H9 (cell line): ENCODE measurements at regions not wholly inside any gene's neighbourhood (a gene's known extent, or its start where the extent isn't known, plus 50 kb on each side); places are given as distances from the start of the nearest gene placed in this dataset.

ENCODE experiments used
- DNase-seq: peaks from one replicate; pipeline ENCODE4 v3.0.0-alpha.2; 2017
- H2AFZ ChIP-seq: one replicate; pipeline ENCODE4 v1.6.1; 2013; ENCODE audit warnings: mild to moderate bottlenecking, low read length, control low read depth, moderate library complexity
- H2AK5ac ChIP-seq: 2 replicates; pipeline ENCODE4 v1.6.1; 2013; ENCODE audit warnings: low read length, control low read depth, mixed read lengths; ENCODE audit not compliant: insufficient read length
- H2BK120ac ChIP-seq: one replicate; pipeline ENCODE4 v1.6.1; 2013; ENCODE audit warnings: low read depth, mild to moderate bottlenecking, low read length, control low read depth, inconsistent platforms; ENCODE audit not compliant: poor library complexity, severe bottlenecking
- H2BK12ac ChIP-seq: 2 replicates; pipeline ENCODE4 v1.6.1; 2013; ENCODE audit warnings: low read length, control low read depth, mixed read lengths, low read depth; ENCODE audit not compliant: insufficient read length
- H2BK15ac ChIP-seq: 2 replicates; pipeline ENCODE4 v1.6.1; 2013; ENCODE audit warnings: low read depth, low read length, control low read depth
- H2BK20ac ChIP-seq: one replicate; pipeline ENCODE4 v1.6.1; 2013; ENCODE audit warnings: low read depth, mild to moderate bottlenecking, low read length, control low read depth, inconsistent platforms; ENCODE audit not compliant: poor library complexity, severe bottlenecking
- H2BK5ac ChIP-seq: 2 replicates; pipeline ENCODE4 v1.6.1; 2013; ENCODE audit warnings: low read length, control low read depth, mixed read lengths; ENCODE audit not compliant: insufficient read length
- H3K14ac ChIP-seq: 2 replicates; pipeline ENCODE4 v1.6.1; 2013; ENCODE audit warnings: low read length, control low read depth; ENCODE audit not compliant: insufficient read depth
- H3K18ac ChIP-seq: 2 replicates; pipeline ENCODE4 v1.6.1; 2013; ENCODE audit warnings: low read depth, mild to moderate bottlenecking, mixed read lengths, low read length, control low read depth; ENCODE audit not compliant: insufficient read length
- H3K23ac ChIP-seq: 2 replicates; pipeline ENCODE4 v1.6.1; 2013; ENCODE audit warnings: low read length, control low read depth, mixed read lengths, low read depth; ENCODE audit not compliant: insufficient read length
- H3K23me2 ChIP-seq: 2 replicates; pipeline ENCODE4 v1.6.1; 2013; ENCODE audit warnings: low read depth, mild to moderate bottlenecking, mixed read lengths, low read length, control low read depth; ENCODE audit not compliant: insufficient read length, poor library complexity, severe bottlenecking
- H3K27ac ChIP-seq: 2 replicates; pipeline ENCODE4 v1.5.1; 2013; ENCODE audit warnings: low read length, control low read depth, mixed read lengths, low read depth; ENCODE audit not compliant: insufficient read length
- H3K27me3 ChIP-seq: 2 replicates; pipeline ENCODE4 v1.6.1; 2013; ENCODE audit warnings: low read length, control low read depth, inconsistent platforms; ENCODE audit not compliant: insufficient read depth
- H3K4ac ChIP-seq: 2 replicates; pipeline ENCODE4 v1.6.1; 2013; ENCODE audit warnings: low read depth, mild to moderate bottlenecking, control low read depth, inconsistent platforms, low read length, moderate library complexity
- H3K4me1 ChIP-seq: 2 replicates; pipeline ENCODE4 v1.6.1; 2013; ENCODE audit warnings: low read length, control low read depth, inconsistent platforms; ENCODE audit not compliant: insufficient read depth
- H3K4me2 ChIP-seq: 2 replicates; pipeline ENCODE4 v1.6.1; 2013; ENCODE audit warnings: low read length, control low read depth, mixed read lengths; ENCODE audit not compliant: insufficient read length, insufficient read depth
- H3K56ac ChIP-seq: 2 replicates; pipeline ENCODE4 v1.6.1; 2013; ENCODE audit warnings: low read depth, mild to moderate bottlenecking, mixed read lengths, low read length, control low read depth; ENCODE audit not compliant: insufficient read length
- H3K79me1 ChIP-seq: 2 replicates; pipeline ENCODE4 v1.6.1; 2013; ENCODE audit warnings: low read depth, mild to moderate bottlenecking, moderate library complexity, low read length, control low read depth, inconsistent platforms; ENCODE audit not compliant: insufficient read depth, poor library complexity, severe bottlenecking
- H3K79me2 ChIP-seq: 2 replicates; pipeline ENCODE4 v1.6.1; 2013; ENCODE audit warnings: low read length, control low read depth, inconsistent platforms; ENCODE audit not compliant: insufficient read depth
- H3K9ac ChIP-seq: 2 replicates; pipeline ENCODE4 v1.6.1; 2013; ENCODE audit warnings: low read length, control low read depth, mixed read lengths; ENCODE audit not compliant: insufficient read length; ENCODE audit errors: extremely low read depth
- H3K9me3 ChIP-seq: one replicate; pipeline ENCODE4 v1.6.1; 2013; ENCODE audit warnings: low read depth, low read length, inconsistent platforms; ENCODE audit not compliant: control insufficient read depth
- H3T11ph ChIP-seq: one replicate; pipeline ENCODE4 v1.6.1; 2013; ENCODE audit warnings: mild to moderate bottlenecking, low read length, control low read depth, inconsistent platforms
- H4K20me1 ChIP-seq: one replicate; pipeline ENCODE4 v1.6.1; 2013; ENCODE audit not compliant: control insufficient read depth, insufficient read length, insufficient read depth
- H4K5ac ChIP-seq: 2 replicates; pipeline ENCODE4 v1.6.1; 2013; ENCODE audit warnings: low read depth, mild to moderate bottlenecking, mixed read lengths, low read length, control low read depth; ENCODE audit not compliant: insufficient read length
- H4K8ac ChIP-seq: replicated peaks from 2 replicates; pipeline ENCODE4 v1.6.1; 2013; ENCODE audit warnings: low read length, control low read depth, mixed read lengths, low read depth; ENCODE audit not compliant: insufficient read length
- H4K91ac ChIP-seq: 2 replicates; pipeline ENCODE4 v1.6.1; 2013; ENCODE audit warnings: low read depth, mild to moderate bottlenecking, moderate library complexity, mixed read lengths, low read length, control low read depth; ENCODE audit not compliant: insufficient read length
- H3K27ac Mint-ChIP-seq, 3 experiments: 2 replicates in 2 of 3; 3 replicates in 1 of 3; pipeline ENCODE4 v1.8.0; 2020 to 2021; ENCODE audit warnings: mixed read lengths in 3 of 3, mild to moderate bottlenecking in 1 of 3, moderate library complexity in 1 of 3
- H3K27me3 Mint-ChIP-seq: 2 replicates; pipeline ENCODE4 v1.8.0; 2021; ENCODE audit warnings: low read depth, mild to moderate bottlenecking, moderate library complexity, mixed read lengths
- H3K36me3 Mint-ChIP-seq, 3 experiments: 2 replicates in 2 of 3; 3 replicates in 1 of 3; pipeline ENCODE4 v1.8.0; 2020 to 2021; ENCODE audit warnings: low read depth in 3 of 3, mixed read lengths in 3 of 3; ENCODE audit not compliant: insufficient read depth in 1 of 3
- H3K4me1 Mint-ChIP-seq, 2 experiments: 2 replicates each; pipeline ENCODE4 v1.8.0; 2020; ENCODE audit warnings: mixed read lengths in 2 of 2
- H3K4me3 Mint-ChIP-seq, 2 experiments: 2 replicates in 1 of 2; 3 replicates in 1 of 2; pipeline ENCODE4 v1.8.0; 2020 to 2021; ENCODE audit warnings: mild to moderate bottlenecking in 2 of 2, mixed read lengths in 2 of 2, moderate library complexity in 1 of 2
- H3K9me3 Mint-ChIP-seq, 2 experiments: 2 replicates in 1 of 2; 3 replicates in 1 of 2; pipeline ENCODE4 v1.8.0; 2020; ENCODE audit warnings: mild to moderate bottlenecking in 2 of 2, mixed read lengths in 2 of 2, moderate library complexity in 1 of 2
- CTCF ChIP-seq: fragments of 200-600 bp; sonication (generic); conservative IDR thresholded peaks from 3 replicates; pipeline ENCODE4 v1.8.0; 2021; ENCODE audit warnings: antibody characterized with exemption, mild to moderate bottlenecking
- WGBS: extraction: QIAGEN DNeasy Blood & Tissue Kit; methylation state at CpG from one replicate; pipeline ENCODE4 v1.1.7; 2013; ENCODE audit warnings: missing lambda C conversion rate, low lambda C conversion rate, mixed read lengths; ENCODE audit not compliant: insufficient read length; ENCODE audit errors: extremely low coverage; 5-methylcytosine and 5-hydroxymethylcytosine counted together

- Mint-ChIP-seq H3K36me3 (0 out of 7 replicates have a peak, but pooled peaks cover 0 to 6% (median 0%) of the 10 kb centered on the region in 3 experiments), H3K4me1 (peaks cover 6 to 7% of the 10 kb centered on the region in 2 experiments), H3K27ac (no peak overlapping the region), H3K9me3 (peaks cover 0 to 6% of the 10 kb centered on the region in 2 experiments; a peak in 1 of 5 replicates), H3K27me3 (peaks cover 3% of the 10 kb centered on the region; the same call in 1 of the 2 replicates), H3K4me3 (no peak overlapping the region)
- H3K27me3 ChIP-seq: 0 out of 2 replicates have a peak, but pooled peaks cover 2% of the 10 kb centered on the region
- no CpG with 5 or more reads among the region's 3 CpGs for WGBS
- no peak overlapping the region for H2BK15ac ChIP-seq
- H3K23ac ChIP-seq: no peak overlapping the region
- no peak overlapping the region for H3T11ph ChIP-seq
- H4K5ac ChIP-seq: no peak overlapping the region
- no peak overlapping the region for H3K4me2 ChIP-seq
- no peak overlapping the region for H4K91ac ChIP-seq
- H3K79me2 ChIP-seq: no peaks in the 10 kb centered on the region
- H3K4ac ChIP-seq: no peak overlapping the region
- DNase-seq: no peak
- H3K23me2 ChIP-seq: no peaks in the 10 kb centered on the region
- TF ChIP-seq CTCF: no peak
- no peak overlapping the region; the same call in 1 of the 2 replicates for H3K14ac ChIP-seq
- no peak overlapping the region for H2AFZ ChIP-seq
- H2BK12ac ChIP-seq: no peak overlapping the region
- H3K9ac ChIP-seq: no peak overlapping the region
- no peaks in the 10 kb centered on the region for H3K4me1 ChIP-seq
- H3K18ac ChIP-seq: no peak overlapping the region
- H3K79me1 ChIP-seq: no peaks in the 10 kb centered on the region
- H3K56ac ChIP-seq: no peak overlapping the region
- H2AK5ac ChIP-seq: no peak overlapping the region
- H2BK20ac ChIP-seq: no peak overlapping the region
- no peak overlapping the region for H2BK5ac ChIP-seq
- H3K27ac ChIP-seq: no peak overlapping the region
- no peaks in the 10 kb centered on the region for H3K9me3 ChIP-seq
- H4K20me1 ChIP-seq: no peaks in the 10 kb centered on the region
- H4K8ac ChIP-seq: no peak overlapping the region
- no peak overlapping the region for H2BK120ac ChIP-seq
These were observed 60.2 kb upstream of the LOXL4 start for GRCh38 chr10:98328163-98328562.
